IPS DF 6.9 (cell line): ENCODE measurements at regions not wholly inside any gene's neighbourhood (a gene's known extent, or its start where the extent isn't known, plus 50 kb on each side); places are given as distances from the start of the nearest gene placed in this dataset.

ENCODE experiments used
- DNase-seq: peaks from one replicate; pipeline ENCODE4 v3.0.0-alpha.2; 2013; ENCODE audit warnings: low read depth, low spot score
- H3K27ac ChIP-seq: one replicate; pipeline ENCODE4 v1.5.1; 2013; ENCODE audit warnings: low read length, control low read depth
- H3K27me3 ChIP-seq: 2 replicates; pipeline ENCODE4 v1.6.1; 2013; ENCODE audit warnings: mild to moderate bottlenecking, low read length; ENCODE audit not compliant: control insufficient read depth, insufficient read depth
- H3K36me3 ChIP-seq: 2 replicates; pipeline ENCODE4 v1.6.1; 2013; ENCODE audit warnings: low read length; ENCODE audit not compliant: control insufficient read depth, insufficient read depth
- H3K4me1 ChIP-seq: 2 replicates; pipeline ENCODE4 v1.6.1; 2013; ENCODE audit warnings: low read length; ENCODE audit not compliant: control insufficient read depth, insufficient read depth
- H3K4me3 ChIP-seq: 2 replicates; pipeline ENCODE4 v1.5.1; 2013; ENCODE audit warnings: mild to moderate bottlenecking, low read length
- H3K9me3 ChIP-seq: 2 replicates; pipeline ENCODE4 v1.6.1; 2013; ENCODE audit warnings: low read length, inconsistent platforms; ENCODE audit not compliant: control insufficient read depth, insufficient read depth
- WGBS: extraction: QIAGEN DNeasy Blood & Tissue Kit; methylation state at CpG from one replicate; pipeline ENCODE4 v1.1.7; 2013; ENCODE audit warnings: mixed read lengths, missing lambda C conversion rate; ENCODE audit not compliant: insufficient read length, insufficient coverage; 5-methylcytosine and 5-hydroxymethylcytosine counted together

- Histone ChIP-seq H3K27ac (no peak overlapping the region), H3K27me3 (no peaks in the 10 kb centered on the region), H3K9me3 (no peaks in the 10 kb centered on the region), H3K4me1 (no peaks in the 10 kb centered on the region), H3K4me3 (no peak overlapping the region), H3K36me3 (no peaks in the 10 kb centered on the region)
- no peak for DNase-seq
- no CpG with 5 or more reads among the region's 4 CpGs for WGBS
Measured at GRCh38 chr1:8249838-8250237, 68.1 kb upstream of the SLC45A1 start.

DNA sequence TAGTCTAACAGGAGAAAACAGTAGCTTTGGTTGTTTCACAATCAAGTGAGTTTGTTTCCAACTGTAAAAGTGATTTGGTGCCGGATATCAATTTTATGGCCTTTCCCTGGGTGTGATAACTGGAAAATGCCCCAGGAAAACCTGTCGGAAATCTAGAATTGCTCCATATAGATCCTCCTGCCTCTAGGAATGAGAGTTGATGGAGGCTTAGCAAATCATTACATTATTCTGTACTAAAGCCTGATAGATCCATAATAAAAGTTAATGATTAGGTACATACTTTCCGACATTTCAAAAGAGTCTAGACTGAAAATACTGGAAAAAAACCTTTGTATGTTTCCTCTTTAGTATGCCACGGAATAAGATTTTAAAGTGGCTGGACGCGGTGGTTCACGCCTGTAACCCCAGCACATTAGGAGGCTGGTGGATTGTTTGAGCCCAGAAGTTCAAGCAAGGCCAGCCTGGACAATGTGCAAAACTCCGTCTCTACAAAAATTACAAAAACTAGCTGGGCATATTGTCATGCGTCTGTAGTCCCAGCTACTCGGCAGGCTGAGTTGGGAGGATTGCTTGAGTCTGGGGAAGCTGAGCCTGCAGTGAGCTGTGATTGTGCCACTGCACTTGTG lies 70.0 kb upstream of the SLC45A1 start:
- Histone ChIP-seq H3K4me3 (no peak overlapping the region), H3K4me1 (no peaks in the 10 kb centered on the region), H3K9me3 (no peaks in the 10 kb centered on the region), H3K36me3 (no peaks in the 10 kb centered on the region), H3K27ac (no peak overlapping the region), H3K27me3 (no peaks in the 10 kb centered on the region)
- no CpG with 5 or more reads among the region's 10 CpGs for WGBS
- DNase-seq, result no peak

GRCh38 chr1:8244304-8244703 lies 73.6 kb upstream of the SLC45A1 start:
- no peaks in the 10 kb centered on the region for H3K36me3 ChIP-seq
- H3K27ac ChIP-seq, result no peak overlapping the region
- WGBS, result no CpG with 5 or more reads among the region's 4 CpGs
- no peak for DNase-seq
- H3K9me3 ChIP-seq, result no peaks in the 10 kb centered on the region
- H3K27me3 ChIP-seq, result no peaks in the 10 kb centered on the region
- H3K4me3 ChIP-seq, result no peak overlapping the region
- peaks cover 4% of the 10 kb centered on the region; the same call in 1 of the 2 replicates for H3K4me1 ChIP-seq

- H3K27me3 ChIP-seq, result no peaks in the 10 kb centered on the region
- H3K4me3 ChIP-seq, result no peak overlapping the region
- no peaks in the 10 kb centered on the region for H3K9me3 ChIP-seq
- no peaks in the 10 kb centered on the region for H3K36me3 ChIP-seq
- H3K4me1 ChIP-seq, result peaks cover 9% of the 10 kb centered on the region
- no CpG with 5 or more reads among the region's 7 CpGs for WGBS
- DNase-seq, result no peak
- no peak overlapping the region for H3K27ac ChIP-seq
Measured at GRCh38 chr1:8242498-8242897, 75.4 kb upstream of the SLC45A1 start.

DNA sequence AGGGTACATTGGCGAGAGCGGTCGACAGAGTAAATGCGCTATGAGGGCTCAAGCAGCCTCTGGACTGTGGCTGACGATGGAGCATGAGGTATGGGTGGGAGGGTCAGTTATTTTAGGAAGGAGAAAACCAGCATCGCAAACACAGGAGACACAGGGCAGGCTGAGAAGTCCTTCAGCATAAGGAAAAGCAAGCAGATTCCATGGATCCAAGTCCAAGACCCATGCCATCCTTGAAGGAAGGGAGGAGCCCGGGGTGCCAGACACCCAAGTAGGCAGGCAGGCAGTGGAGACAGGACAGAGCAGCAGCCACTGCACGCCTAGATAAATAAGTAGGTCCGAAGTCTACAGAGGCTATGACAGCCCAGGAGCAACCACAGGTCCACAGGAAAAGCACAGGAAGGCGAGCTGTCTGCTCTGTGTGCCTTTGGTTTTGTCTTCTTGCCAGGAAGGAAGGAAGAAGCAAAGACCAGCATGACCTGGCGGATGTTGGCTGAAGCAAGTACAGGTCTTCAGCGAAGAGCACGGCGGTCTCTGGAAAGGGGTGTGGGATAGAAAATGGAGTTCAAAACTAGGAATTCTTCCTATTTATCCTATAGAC lies 76.4 kb upstream of the SLC45A1 start:
- no peak overlapping the region for H3K27ac ChIP-seq
- no peak overlapping the region for H3K4me3 ChIP-seq
- WGBS, result no CpG with 5 or more reads among the region's 14 CpGs
- H3K9me3 ChIP-seq, result no peaks in the 10 kb centered on the region
- H3K4me1 ChIP-seq, result peaks cover 9% of the 10 kb centered on the region
- no peak for DNase-seq
- no peaks in the 10 kb centered on the region for H3K27me3 ChIP-seq
- no peaks in the 10 kb centered on the region for H3K36me3 ChIP-seq

DNA sequence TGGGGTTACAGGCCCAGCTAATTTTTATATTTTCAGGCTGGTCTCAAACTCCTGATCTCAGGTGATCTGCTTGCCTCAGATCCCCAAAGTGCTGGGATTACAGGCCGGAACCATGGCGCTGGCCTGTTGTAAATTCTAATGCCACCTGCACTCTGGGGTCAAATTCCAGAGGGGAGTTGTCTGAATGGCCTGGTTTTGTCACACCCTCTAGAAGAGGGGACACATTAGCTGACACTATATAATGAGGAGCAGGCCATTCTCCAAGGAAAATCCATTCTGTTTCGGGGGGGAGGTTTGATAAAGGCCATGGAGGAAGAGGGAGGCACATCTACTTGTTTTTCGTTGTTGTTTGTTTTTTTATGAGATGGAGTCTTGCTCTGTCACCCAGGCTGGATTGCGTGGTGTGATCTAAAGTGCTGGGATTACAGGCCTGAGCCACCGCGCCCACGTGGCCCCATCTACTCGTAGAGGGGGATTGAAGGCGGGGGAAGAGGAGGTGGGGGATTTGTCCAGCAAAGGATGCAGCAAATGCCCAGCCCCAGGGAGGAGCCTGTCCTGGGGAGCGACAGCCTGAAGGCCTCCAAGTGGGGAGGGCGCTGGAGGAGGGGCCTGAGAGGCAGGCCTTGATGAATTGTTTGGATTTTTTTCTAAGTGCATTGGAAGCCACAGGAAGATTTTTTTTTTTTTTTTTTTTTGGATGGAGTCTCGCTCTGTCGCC lies 78.4 kb upstream of the SLC45A1 start:
- Histone ChIP-seq H3K36me3 (no peaks in the 10 kb centered on the region), H3K27ac (no peak overlapping the region), H3K4me1 (peaks cover 9% of the 10 kb centered on the region), H3K4me3 (no peak overlapping the region), H3K9me3 (no peaks in the 10 kb centered on the region), H3K27me3 (no peaks in the 10 kb centered on the region)
- whole genome bisulfite sequencing, result no CpG with 5 or more reads among the region's 14 CpGs
- no peak for DNase-seq

DNA sequence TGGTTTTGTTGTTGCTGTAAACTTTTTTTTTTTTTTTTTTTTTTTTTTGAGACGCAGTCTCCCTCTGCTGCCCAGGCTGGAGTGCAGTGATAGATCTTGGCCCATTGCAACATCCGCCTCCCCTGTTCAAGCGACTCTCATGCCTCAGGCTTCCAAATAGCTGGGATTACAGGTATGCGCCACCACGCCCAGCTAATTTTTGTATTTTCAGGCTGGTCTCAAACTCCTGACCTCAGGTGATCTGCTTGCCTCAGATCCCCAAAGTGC lies 78.9 kb upstream of the SLC45A1 start:
- Histone ChIP-seq H3K27me3 (no peaks in the 10 kb centered on the region), H3K4me1 (peaks cover 9% of the 10 kb centered on the region), H3K4me3 (no peak overlapping the region), H3K27ac (no peak overlapping the region), H3K36me3 (no peaks in the 10 kb centered on the region), H3K9me3 (no peaks in the 10 kb centered on the region)
- no peak for DNase-seq
- WGBS, result no CpG with 5 or more reads among the region's 5 CpGs

- Histone ChIP-seq H3K36me3 (no peaks in the 10 kb centered on the region), H3K9me3 (no peaks in the 10 kb centered on the region), H3K4me1 (peaks cover 9% of the 10 kb centered on the region), H3K27ac (no peak overlapping the region), H3K4me3 (no peak overlapping the region), H3K27me3 (no peaks in the 10 kb centered on the region)
- DNase-seq, result no peak
- WGBS, result no CpG with 5 or more reads among the region's 20 CpGs
Measured at GRCh38 chr1:8238141-8239038, 79.5 kb upstream of the SLC45A1 start.

DNA sequence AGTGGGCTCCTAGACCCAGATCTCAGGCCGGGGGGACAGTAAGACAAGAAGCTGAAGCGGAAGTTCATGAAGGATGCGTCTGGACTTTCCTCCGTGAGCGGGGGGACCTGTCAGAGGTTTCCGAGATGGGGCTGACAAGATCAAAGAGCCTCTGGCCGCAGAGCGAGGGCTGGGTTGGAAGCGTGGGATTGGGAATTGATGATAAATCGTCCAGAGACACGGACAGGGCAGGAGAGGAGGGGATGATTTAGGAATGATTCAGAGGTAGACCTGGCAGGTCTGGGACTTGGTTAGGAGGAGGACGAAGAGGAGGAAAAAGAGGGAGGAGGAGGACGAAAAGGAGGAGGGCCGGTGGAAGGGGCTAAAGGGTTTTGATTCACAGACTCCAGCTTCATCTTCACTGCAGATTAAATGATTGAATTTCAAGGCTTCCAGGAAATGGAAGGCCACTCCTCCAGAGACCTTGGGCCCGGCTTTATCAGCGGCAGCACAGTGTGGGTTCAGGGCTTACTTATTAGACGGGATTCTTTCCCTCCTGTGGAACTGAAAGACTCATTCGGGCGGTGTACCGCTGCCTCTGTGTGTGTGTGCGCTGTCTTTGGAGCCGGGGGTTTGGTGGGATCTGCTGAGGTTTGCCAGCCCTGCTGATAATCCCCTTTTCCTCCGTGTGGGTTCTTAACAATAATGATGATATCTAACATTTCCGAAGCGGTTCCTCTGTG lies 85.7 kb upstream of the SLC45A1 start:
- Histone ChIP-seq H3K9me3 (no peaks in the 10 kb centered on the region), H3K4me1 (no peaks in the 10 kb centered on the region), H3K27ac (no peak overlapping the region), H3K4me3 (no peak overlapping the region), H3K27me3 (no peaks in the 10 kb centered on the region; the same call in 1 of the 2 replicates), H3K36me3 (no peaks in the 10 kb centered on the region)
- WGBS, result no CpG with 5 or more reads among the region's 25 CpGs
- DNase-seq, result no peak

DNA sequence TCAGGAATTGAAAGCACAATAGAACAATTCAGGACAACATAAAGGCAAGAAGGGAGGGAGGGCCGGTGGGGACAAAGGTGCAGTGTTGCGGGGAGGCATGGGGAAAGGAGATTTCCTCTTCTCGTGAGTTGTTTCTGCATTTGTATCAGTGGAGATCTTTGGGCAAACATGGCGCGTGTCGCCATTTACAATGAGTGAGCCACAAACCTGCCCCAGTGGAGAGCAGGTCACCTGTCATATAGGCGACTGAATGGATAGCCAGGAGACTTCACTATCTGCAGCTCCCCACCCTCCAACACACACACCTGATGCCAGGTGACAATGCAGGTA lies 87.7 kb upstream of the SLC45A1 start:
- DNase-seq, result no peak
- no peaks in the 10 kb centered on the region for H3K9me3 ChIP-seq
- no peak overlapping the region for H3K27ac ChIP-seq
- no peaks in the 10 kb centered on the region for H3K4me1 ChIP-seq
- H3K27me3 ChIP-seq, result no peaks in the 10 kb centered on the region; the same call in 1 of the 2 replicates
- no CpG with 5 or more reads among the region's 7 CpGs for WGBS
- no peak overlapping the region for H3K4me3 ChIP-seq
- H3K36me3 ChIP-seq, result no peaks in the 10 kb centered on the region
